Limb (tissue), 2 donors: ENCODE measurements at regions not wholly inside any gene's neighbourhood (a gene's known extent, or its start where the extent isn't known, plus 50 kb on each side); places are given as distances from the start of the nearest gene placed in this dataset.

Experiments
- DNase-seq, 2 donors: peaks; one replicate each; pipeline ENCODE4 v3.0.0-alpha.2; 2016; ENCODE audit errors: extremely low spot score in 2 of 2

DNA sequence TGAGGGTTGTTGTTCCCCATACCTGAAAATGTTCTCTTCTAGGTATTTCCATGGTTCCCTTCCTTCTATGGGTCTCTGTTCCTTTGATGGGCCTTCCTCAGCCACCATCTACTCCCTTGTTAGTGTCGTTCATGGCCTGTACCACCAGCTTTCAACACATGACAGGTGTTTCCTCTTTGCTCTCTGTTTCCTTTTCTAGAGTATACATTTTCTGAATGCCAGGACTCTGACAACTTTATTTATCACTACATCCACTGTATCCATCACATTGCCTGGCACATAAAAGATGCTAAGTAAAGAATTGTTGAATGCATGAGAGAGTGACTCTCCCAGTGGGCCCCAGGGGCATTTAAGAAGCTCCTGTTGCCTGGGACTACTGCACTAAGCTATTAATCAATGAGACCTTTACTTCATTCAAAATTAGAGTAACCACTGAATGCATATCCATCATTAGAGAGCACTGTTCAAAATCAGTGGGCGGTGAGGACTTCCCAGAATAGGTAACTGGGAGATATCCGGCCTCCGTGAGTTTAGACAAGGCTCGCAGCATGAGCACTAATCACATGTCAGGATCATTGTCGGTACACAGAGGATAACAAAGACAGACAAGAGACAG, 255.0 kb downstream of the CBLN1 start:
- DNase-seq: no peak

GRCh38 chr16:49024896-49025295, 256.7 kb downstream of the CBLN1 start:
- DNase-seq: no peak

- DNase-seq: no peak
Measured at GRCh38 chr16:49024016-49024415, 257.6 kb downstream of the CBLN1 start.

GRCh38 chr16:49023050-49023449, 258.6 kb downstream of the CBLN1 start:
- DNase-seq: peak; percentile 13 to 43

- DNase-seq: no peak
Measured at GRCh38 chr16:49022351-49022963, 259.2 kb downstream of the CBLN1 start.

GRCh38 chr16:49021136-49021535, 260.5 kb downstream of the CBLN1 start:
- peak; percentile 37 to 46 for DNase-seq

DNA sequence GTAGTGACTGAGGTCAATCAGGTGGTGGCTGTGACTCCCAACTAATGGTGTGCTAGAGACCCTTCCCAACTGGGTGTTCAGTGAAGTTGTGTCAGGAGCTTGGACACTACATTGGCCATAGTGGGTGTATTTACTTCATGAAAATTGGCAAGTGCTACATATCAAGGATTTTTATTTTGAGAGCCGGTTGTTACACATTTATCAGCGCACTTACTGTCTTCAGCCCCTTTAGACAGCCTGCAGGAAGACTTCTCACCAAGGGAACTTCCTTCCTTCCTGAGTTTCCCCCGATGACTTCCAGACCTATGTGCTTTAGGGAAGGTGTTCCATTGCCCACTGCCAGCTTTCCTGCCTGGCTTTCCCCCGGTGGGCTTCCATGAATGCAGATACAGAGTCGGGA, 261.2 kb downstream of the CBLN1 start:
- DNase-seq: no peak

GRCh38 chr16:49019831-49020230, 261.8 kb downstream of the CBLN1 start:
- DNase-seq: peak in 1 of 2 donors; percentile 56

- peak; percentile 61 to 62 for DNase-seq
Measured at GRCh38 chr16:49019081-49019633, 262.5 kb downstream of the CBLN1 start.

DNA sequence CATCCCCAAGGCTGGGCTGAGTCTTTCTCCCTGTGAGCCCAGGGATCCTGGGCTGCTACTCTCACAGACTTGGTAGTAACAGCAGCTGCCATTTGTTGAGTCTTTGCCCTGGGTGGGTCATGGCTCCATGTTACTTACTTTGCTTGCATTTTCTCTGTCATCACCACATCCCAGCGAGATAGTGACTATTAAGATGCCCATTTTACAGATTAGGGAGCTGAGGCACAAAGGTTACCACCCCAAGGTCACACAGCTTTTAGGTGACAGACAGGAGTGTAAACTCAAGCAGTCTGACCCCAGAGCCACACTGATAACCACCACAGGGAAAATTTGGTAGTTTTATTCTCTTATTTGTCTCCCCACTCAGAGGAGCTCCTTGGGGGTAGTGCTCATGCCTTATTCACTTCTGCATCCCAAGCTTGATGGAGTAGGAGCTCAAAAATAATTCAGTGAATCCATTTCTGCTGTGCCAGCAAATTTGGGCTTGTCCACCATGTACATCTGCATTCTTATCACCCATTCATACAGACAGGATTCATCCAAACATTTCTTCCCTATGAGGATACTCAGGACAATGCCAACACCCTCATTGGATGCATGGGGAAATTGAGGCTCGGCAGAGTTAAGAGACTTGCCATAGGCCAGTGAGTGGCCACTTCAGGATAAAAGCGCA, 263.2 kb downstream of the CBLN1 start:
- DNase-seq: no peak

DNA sequence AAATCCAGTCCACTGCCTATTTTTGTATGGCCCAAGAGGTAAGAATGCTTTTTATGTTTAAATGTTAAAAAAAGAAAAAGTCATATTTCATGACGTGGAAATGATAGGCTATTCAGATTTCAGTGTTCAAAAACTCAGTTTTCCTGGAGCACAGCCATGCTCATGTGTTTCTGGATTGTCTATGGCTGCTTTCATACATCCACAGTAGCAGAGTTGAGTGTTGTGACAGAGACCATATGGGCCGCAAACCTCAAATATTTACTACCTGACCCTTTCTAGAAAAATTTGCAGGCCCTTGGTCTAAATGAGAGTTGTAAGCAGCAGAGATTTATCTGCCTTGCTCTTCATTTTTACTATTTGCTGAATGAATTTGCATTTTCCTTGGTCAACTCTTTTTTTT, 264.1 kb downstream of the CBLN1 start:
- no peak for DNase-seq

GRCh38 chr16:49016461-49016860, 265.2 kb downstream of the CBLN1 start:
- no peak for DNase-seq

- no peak for DNase-seq
Measured at GRCh38 chr16:49015225-49015592, 266.4 kb downstream of the CBLN1 start.

DNA sequence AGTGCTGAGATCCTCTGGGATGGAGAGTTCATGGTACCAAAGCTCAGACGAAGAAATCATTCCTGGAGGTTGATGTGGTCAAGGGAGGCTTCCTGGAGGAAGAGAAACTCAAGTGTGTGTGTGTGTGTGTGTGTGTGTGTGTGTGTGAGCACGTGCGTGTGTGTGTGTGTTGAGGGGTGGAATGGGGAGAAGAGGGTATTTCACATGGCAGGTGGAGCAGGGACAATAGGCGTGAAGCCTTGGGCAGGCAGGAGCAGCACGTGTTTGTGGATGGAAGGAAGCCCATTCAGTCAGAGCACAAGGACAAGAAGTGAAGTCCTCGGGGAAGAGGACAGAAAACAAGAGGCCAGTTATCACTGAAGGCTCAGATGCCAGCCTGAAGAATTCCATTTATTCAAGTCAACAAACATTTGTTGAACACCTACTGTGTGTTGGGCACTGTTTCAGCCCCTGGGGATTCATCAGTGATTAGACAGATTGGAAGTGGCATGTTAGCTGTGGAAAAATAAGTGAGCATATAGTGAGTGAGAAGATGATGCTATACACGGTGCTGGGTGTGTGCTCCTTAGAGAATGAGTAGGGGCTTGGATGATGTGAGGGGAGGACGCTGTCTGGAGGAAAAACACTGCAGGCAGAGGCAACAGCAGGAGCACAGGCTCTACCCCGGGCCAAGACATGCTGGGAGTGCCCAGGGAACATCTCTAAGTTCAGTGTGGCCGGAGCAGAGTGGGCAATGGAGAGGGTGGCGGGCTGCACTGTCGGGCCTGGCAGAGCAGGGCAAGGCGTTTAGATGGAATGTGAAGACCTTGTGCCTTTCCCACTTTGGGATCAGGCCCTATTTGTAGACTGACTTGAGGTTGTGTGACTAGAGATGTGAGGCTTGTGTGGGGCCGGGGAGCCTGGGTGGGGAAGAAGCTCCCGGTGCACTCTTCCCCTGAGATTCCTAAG, 267.1 kb downstream of the CBLN1 start:
- DNase-seq: no peak

DNA sequence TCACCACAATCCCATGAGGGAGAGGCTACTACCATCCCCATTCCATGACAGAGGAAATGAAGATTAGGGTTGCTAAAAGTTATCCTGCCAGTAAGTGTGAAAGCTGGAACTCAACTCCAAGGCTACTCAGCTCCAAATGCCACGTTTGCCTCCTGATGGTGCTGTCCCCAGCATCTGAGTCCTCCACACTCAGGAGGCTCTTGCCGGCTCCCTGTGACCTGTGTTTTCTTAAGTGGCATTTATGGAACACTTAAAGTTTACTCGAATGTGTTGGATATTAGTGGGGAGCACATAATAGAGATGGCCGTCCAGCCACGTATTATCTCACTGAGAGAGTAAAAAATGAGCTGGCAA, 267.9 kb downstream of the CBLN1 start:
- no peak for DNase-seq

DNA sequence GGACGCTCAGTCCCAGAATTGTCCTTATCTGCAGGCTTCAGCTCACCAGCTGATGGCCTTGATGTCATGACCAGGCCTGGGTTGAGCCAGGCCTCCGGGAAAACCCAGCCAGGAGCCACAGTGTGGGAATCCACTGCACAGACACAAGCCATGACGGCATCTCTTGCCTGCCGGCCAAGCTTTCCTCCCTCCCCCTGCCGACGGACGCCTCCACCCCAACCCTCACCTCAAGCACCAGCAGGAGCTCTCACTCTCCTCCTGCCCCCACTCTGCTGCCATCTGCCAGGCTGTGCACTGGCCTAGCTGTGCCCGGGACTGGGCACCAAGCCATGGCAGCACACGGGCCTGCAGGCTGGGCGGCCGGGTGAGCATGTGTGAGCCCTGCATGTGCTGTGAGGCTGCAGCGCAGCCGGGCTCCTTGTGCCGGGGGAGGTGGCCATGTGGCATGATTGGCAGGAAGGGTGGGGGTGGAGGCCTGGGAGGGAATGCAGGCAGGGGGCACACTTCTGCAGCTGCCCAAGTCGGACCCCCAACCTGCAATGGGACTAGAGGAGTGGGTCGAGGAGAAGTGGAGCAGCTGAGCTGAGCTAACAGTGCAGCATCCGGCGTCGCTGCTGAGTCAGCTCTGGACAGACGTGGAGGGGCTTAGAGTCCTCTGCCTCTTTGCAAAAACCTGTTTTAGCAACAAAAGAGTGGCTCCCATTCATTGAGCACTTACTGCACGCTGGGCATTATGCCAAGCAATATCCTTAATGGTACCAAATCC, 268.5 kb downstream of the CBLN1 start:
- peak in 1 of 2 donors; percentile 38 for DNase-seq

- DNase-seq: no peak
Measured at GRCh38 chr16:49011901-49012300, 269.7 kb downstream of the CBLN1 start.

DNA sequence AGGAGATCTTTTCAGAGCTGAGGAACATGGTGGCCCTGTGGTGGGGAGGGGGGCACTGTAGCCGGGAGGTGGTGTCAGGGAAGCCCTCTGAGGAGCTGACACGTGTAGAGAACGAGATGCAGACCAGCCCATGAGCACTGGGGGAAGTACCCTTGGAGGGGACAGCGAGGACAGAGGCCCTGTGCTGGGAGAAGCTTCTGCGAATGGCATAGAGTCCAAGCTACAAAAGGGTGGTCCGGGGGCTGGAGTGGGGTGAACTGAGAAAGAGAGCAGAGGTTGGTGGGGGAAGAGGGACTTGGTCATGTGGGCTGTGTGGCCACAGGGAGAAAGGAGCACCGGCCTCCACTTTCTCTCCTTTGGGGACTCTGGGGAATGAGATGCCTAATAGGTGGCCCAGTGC, 270.8 kb downstream of the CBLN1 start:
- DNase-seq: no peak

DNA sequence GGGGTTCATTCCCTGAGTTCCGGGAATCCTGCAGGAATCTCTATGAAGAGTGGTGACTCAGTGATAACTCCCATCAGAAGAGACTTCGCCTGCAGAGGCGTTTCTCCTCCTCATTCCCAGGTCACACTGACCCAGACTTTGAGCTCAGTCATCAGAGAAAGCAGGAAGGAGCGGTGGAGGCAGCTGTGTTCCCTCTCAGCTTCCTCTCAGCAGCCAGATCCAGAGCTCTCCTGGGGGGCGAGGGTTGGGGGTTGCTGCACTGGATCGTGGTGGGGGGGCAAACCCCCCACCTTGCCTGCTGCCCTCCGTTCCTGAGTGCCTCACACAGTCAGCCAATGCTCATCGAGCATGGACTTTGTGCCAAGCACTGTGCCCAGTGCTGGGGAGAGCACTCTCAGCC, 271.2 kb downstream of the CBLN1 start:
- peak in 1 of 2 donors; percentile 7 for DNase-seq

- no peak for DNase-seq
Measured at GRCh38 chr16:49009204-49009603, 272.4 kb downstream of the CBLN1 start.

GRCh38 chr16:49003992-49004391, 277.6 kb downstream of the CBLN1 start:
- DNase-seq: no peak
